H9 (cell line): ENCODE measurements at regions not wholly inside any gene's neighbourhood (a gene's known extent, or its start where the extent isn't known, plus 50 kb on each side); places are given as distances from the start of the nearest gene placed in this dataset.

ENCODE experiments used
- DNase-seq: peaks from one replicate; pipeline ENCODE4 v3.0.0-alpha.2; 2017
- H2AFZ ChIP-seq: one replicate; pipeline ENCODE4 v1.6.1; 2013; ENCODE audit warnings: mild to moderate bottlenecking, low read length, control low read depth, moderate library complexity
- H2AK5ac ChIP-seq: 2 replicates; pipeline ENCODE4 v1.6.1; 2013; ENCODE audit warnings: low read length, control low read depth, mixed read lengths; ENCODE audit not compliant: insufficient read length
- H2BK120ac ChIP-seq: one replicate; pipeline ENCODE4 v1.6.1; 2013; ENCODE audit warnings: low read depth, mild to moderate bottlenecking, low read length, control low read depth, inconsistent platforms; ENCODE audit not compliant: poor library complexity, severe bottlenecking
- H2BK12ac ChIP-seq: 2 replicates; pipeline ENCODE4 v1.6.1; 2013; ENCODE audit warnings: low read length, control low read depth, mixed read lengths, low read depth; ENCODE audit not compliant: insufficient read length
- H2BK15ac ChIP-seq: 2 replicates; pipeline ENCODE4 v1.6.1; 2013; ENCODE audit warnings: low read depth, low read length, control low read depth
- H2BK20ac ChIP-seq: one replicate; pipeline ENCODE4 v1.6.1; 2013; ENCODE audit warnings: low read depth, mild to moderate bottlenecking, low read length, control low read depth, inconsistent platforms; ENCODE audit not compliant: poor library complexity, severe bottlenecking
- H2BK5ac ChIP-seq: 2 replicates; pipeline ENCODE4 v1.6.1; 2013; ENCODE audit warnings: low read length, control low read depth, mixed read lengths; ENCODE audit not compliant: insufficient read length
- H3K14ac ChIP-seq: 2 replicates; pipeline ENCODE4 v1.6.1; 2013; ENCODE audit warnings: low read length, control low read depth; ENCODE audit not compliant: insufficient read depth
- H3K18ac ChIP-seq: 2 replicates; pipeline ENCODE4 v1.6.1; 2013; ENCODE audit warnings: low read depth, mild to moderate bottlenecking, mixed read lengths, low read length, control low read depth; ENCODE audit not compliant: insufficient read length
- H3K23ac ChIP-seq: 2 replicates; pipeline ENCODE4 v1.6.1; 2013; ENCODE audit warnings: low read length, control low read depth, mixed read lengths, low read depth; ENCODE audit not compliant: insufficient read length
- H3K23me2 ChIP-seq: 2 replicates; pipeline ENCODE4 v1.6.1; 2013; ENCODE audit warnings: low read depth, mild to moderate bottlenecking, mixed read lengths, low read length, control low read depth; ENCODE audit not compliant: insufficient read length, poor library complexity, severe bottlenecking
- H3K27ac ChIP-seq: 2 replicates; pipeline ENCODE4 v1.5.1; 2013; ENCODE audit warnings: low read length, control low read depth, mixed read lengths, low read depth; ENCODE audit not compliant: insufficient read length
- H3K27me3 ChIP-seq: 2 replicates; pipeline ENCODE4 v1.6.1; 2013; ENCODE audit warnings: low read length, control low read depth, inconsistent platforms; ENCODE audit not compliant: insufficient read depth
- H3K4ac ChIP-seq: 2 replicates; pipeline ENCODE4 v1.6.1; 2013; ENCODE audit warnings: low read depth, mild to moderate bottlenecking, control low read depth, inconsistent platforms, low read length, moderate library complexity
- H3K4me1 ChIP-seq: 2 replicates; pipeline ENCODE4 v1.6.1; 2013; ENCODE audit warnings: low read length, control low read depth, inconsistent platforms; ENCODE audit not compliant: insufficient read depth
- H3K4me2 ChIP-seq: 2 replicates; pipeline ENCODE4 v1.6.1; 2013; ENCODE audit warnings: low read length, control low read depth, mixed read lengths; ENCODE audit not compliant: insufficient read length, insufficient read depth
- H3K56ac ChIP-seq: 2 replicates; pipeline ENCODE4 v1.6.1; 2013; ENCODE audit warnings: low read depth, mild to moderate bottlenecking, mixed read lengths, low read length, control low read depth; ENCODE audit not compliant: insufficient read length
- H3K79me1 ChIP-seq: 2 replicates; pipeline ENCODE4 v1.6.1; 2013; ENCODE audit warnings: low read depth, mild to moderate bottlenecking, moderate library complexity, low read length, control low read depth, inconsistent platforms; ENCODE audit not compliant: insufficient read depth, poor library complexity, severe bottlenecking
- H3K79me2 ChIP-seq: 2 replicates; pipeline ENCODE4 v1.6.1; 2013; ENCODE audit warnings: low read length, control low read depth, inconsistent platforms; ENCODE audit not compliant: insufficient read depth
- H3K9ac ChIP-seq: 2 replicates; pipeline ENCODE4 v1.6.1; 2013; ENCODE audit warnings: low read length, control low read depth, mixed read lengths; ENCODE audit not compliant: insufficient read length; ENCODE audit errors: extremely low read depth
- H3K9me3 ChIP-seq: one replicate; pipeline ENCODE4 v1.6.1; 2013; ENCODE audit warnings: low read depth, low read length, inconsistent platforms; ENCODE audit not compliant: control insufficient read depth
- H3T11ph ChIP-seq: one replicate; pipeline ENCODE4 v1.6.1; 2013; ENCODE audit warnings: mild to moderate bottlenecking, low read length, control low read depth, inconsistent platforms
- H4K20me1 ChIP-seq: one replicate; pipeline ENCODE4 v1.6.1; 2013; ENCODE audit not compliant: control insufficient read depth, insufficient read length, insufficient read depth
- H4K5ac ChIP-seq: 2 replicates; pipeline ENCODE4 v1.6.1; 2013; ENCODE audit warnings: low read depth, mild to moderate bottlenecking, mixed read lengths, low read length, control low read depth; ENCODE audit not compliant: insufficient read length
- H4K8ac ChIP-seq: replicated peaks from 2 replicates; pipeline ENCODE4 v1.6.1; 2013; ENCODE audit warnings: low read length, control low read depth, mixed read lengths, low read depth; ENCODE audit not compliant: insufficient read length
- H4K91ac ChIP-seq: 2 replicates; pipeline ENCODE4 v1.6.1; 2013; ENCODE audit warnings: low read depth, mild to moderate bottlenecking, moderate library complexity, mixed read lengths, low read length, control low read depth; ENCODE audit not compliant: insufficient read length
- H3K27ac Mint-ChIP-seq, 3 experiments: 2 replicates in 2 of 3; 3 replicates in 1 of 3; pipeline ENCODE4 v1.8.0; 2020 to 2021; ENCODE audit warnings: mixed read lengths in 3 of 3, mild to moderate bottlenecking in 1 of 3, moderate library complexity in 1 of 3
- H3K27me3 Mint-ChIP-seq: 2 replicates; pipeline ENCODE4 v1.8.0; 2021; ENCODE audit warnings: low read depth, mild to moderate bottlenecking, moderate library complexity, mixed read lengths
- H3K36me3 Mint-ChIP-seq, 3 experiments: 2 replicates in 2 of 3; 3 replicates in 1 of 3; pipeline ENCODE4 v1.8.0; 2020 to 2021; ENCODE audit warnings: low read depth in 3 of 3, mixed read lengths in 3 of 3; ENCODE audit not compliant: insufficient read depth in 1 of 3
- H3K4me1 Mint-ChIP-seq, 2 experiments: 2 replicates each; pipeline ENCODE4 v1.8.0; 2020; ENCODE audit warnings: mixed read lengths in 2 of 2
- H3K4me3 Mint-ChIP-seq, 2 experiments: 2 replicates in 1 of 2; 3 replicates in 1 of 2; pipeline ENCODE4 v1.8.0; 2020 to 2021; ENCODE audit warnings: mild to moderate bottlenecking in 2 of 2, mixed read lengths in 2 of 2, moderate library complexity in 1 of 2
- H3K9me3 Mint-ChIP-seq, 2 experiments: 2 replicates in 1 of 2; 3 replicates in 1 of 2; pipeline ENCODE4 v1.8.0; 2020; ENCODE audit warnings: mild to moderate bottlenecking in 2 of 2, mixed read lengths in 2 of 2, moderate library complexity in 1 of 2
- WGBS: extraction: QIAGEN DNeasy Blood & Tissue Kit; methylation state at CpG from one replicate; pipeline ENCODE4 v1.1.7; 2013; ENCODE audit warnings: missing lambda C conversion rate, low lambda C conversion rate, mixed read lengths; ENCODE audit not compliant: insufficient read length; ENCODE audit errors: extremely low coverage; 5-methylcytosine and 5-hydroxymethylcytosine counted together
- TF ChIP-seq, protein P1 (sequence below): fragments of 200-600 bp; sonication (generic); conservative IDR thresholded peaks from 3 replicates; pipeline ENCODE4 v1.8.0; 2021; ENCODE audit warnings: antibody characterized with exemption, mild to moderate bottlenecking

DNA sequence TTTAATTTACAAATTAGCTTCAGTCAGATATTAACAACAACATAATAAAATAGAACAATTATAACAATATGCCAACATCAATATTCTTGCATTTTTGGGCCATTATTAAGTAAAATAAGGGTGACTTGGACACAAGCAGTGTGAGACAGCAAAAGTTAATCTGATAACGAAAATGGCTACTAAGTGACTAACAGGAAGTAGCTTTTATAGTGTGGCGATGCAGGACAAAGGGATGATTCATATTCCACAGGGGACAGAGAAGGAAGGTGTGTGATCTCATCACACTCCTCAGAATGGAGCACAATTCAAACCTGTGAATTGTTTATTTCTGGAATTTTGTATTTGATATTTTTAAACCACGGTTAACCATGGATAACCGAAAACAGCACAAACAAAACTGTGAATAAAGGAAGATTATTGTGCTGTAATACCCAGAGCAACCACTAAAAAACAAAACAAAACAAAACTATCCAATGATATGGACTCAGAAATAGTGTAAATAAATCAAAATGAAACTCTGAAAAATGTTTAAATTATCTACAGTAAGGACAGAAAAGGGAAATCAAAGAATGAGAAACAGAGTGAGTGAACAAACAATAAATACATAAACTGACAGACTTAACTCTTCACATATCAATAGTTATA, 66.9 kb upstream of the TFEC start:
- Histone ChIP-seq H3K27ac (no peak overlapping the region), H3K4me2 (no peak overlapping the region), H3K18ac (no peak overlapping the region), H3K9ac (no peak overlapping the region), H2BK15ac (no peak overlapping the region), H2AK5ac (no peak overlapping the region), H4K91ac (no peak overlapping the region), H3K4ac (no peak overlapping the region), H4K8ac (no peak overlapping the region), H2BK5ac (no peak overlapping the region), H3K4me1 (no peaks in the 10 kb centered on the region), H3K56ac (no peak overlapping the region), H4K5ac (no peak overlapping the region), H3K14ac (no peak overlapping the region), H3T11ph (no peak overlapping the region), H3K9me3 (no peaks in the 10 kb centered on the region), H3K27me3 (no peaks in the 10 kb centered on the region), H3K23ac (no peak overlapping the region), H2BK12ac (no peak overlapping the region), H3K23me2 (no peaks in the 10 kb centered on the region), H2BK20ac (no peak overlapping the region), H2BK120ac (no peak overlapping the region), H2AFZ (no peak overlapping the region), H4K20me1 (no peaks in the 10 kb centered on the region), H3K79me2 (no peaks in the 10 kb centered on the region), H3K79me1 (no peaks in the 10 kb centered on the region)
- Mint-ChIP-seq H3K36me3 (no peaks in the 10 kb centered on the region), H3K27me3 (no peaks in the 10 kb centered on the region), H3K4me1 (peaks cover 12 to 14% of the 10 kb centered on the region in 2 experiments), H3K4me3 (no peak overlapping the region), H3K9me3 (no peaks in the 10 kb centered on the region), H3K27ac (no peak overlapping the region)
- no peak for DNase-seq
- TF ChIP-seq, protein P1, sequence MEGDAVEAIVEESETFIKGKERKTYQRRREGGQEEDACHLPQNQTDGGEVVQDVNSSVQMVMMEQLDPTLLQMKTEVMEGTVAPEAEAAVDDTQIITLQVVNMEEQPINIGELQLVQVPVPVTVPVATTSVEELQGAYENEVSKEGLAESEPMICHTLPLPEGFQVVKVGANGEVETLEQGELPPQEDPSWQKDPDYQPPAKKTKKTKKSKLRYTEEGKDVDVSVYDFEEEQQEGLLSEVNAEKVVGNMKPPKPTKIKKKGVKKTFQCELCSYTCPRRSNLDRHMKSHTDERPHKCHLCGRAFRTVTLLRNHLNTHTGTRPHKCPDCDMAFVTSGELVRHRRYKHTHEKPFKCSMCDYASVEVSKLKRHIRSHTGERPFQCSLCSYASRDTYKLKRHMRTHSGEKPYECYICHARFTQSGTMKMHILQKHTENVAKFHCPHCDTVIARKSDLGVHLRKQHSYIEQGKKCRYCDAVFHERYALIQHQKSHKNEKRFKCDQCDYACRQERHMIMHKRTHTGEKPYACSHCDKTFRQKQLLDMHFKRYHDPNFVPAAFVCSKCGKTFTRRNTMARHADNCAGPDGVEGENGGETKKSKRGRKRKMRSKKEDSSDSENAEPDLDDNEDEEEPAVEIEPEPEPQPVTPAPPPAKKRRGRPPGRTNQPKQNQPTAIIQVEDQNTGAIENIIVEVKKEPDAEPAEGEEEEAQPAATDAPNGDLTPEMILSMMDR: peak; percentile 49; the same call in 2 of the 3 replicates
- no CpG with 5 or more reads among the region's 4 CpGs for whole genome bisulfite sequencing
